ENCODE measurements at regions not wholly inside any gene's neighbourhood (a gene's known extent, or its start where the extent isn't known, plus 50 kb on each side); places are given as distances from the start of the nearest gene placed in this dataset.

DNA sequence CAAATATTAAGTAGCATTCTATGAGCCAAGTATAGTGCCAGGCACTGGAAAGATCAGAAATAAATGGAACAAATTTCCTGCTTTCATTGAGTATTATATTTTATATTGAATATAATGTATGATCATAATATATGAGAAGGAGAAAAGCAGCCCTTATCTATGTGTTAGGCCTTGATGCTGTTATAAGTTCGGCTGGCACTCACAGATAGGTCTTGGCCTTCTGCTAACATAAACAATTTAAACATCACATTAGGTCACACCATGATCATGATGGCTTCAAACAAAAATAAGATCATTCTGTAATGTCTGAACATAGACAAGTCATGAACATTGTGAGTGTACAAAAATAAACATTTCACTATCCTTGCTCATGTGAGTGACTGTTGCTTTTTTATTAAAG is 584.0 kb upstream of the ZNF385D start:
- ChIA-PET POLR2A (ENCODE audit: unreplicated experiment) (no interaction called here), CTCF (no interaction called here)
- H2AFZ ChIP-seq (ENCODE audit: low read length): no peak overlapping the region
- H3K9me3 ChIP-seq (ENCODE audit: low read length): no peaks in the 10 kb centered on the region
- no peak overlapping the region for H3K4me2 ChIP-seq (ENCODE audit: low read length)
- no peak for DNase-seq
- H3K4me3 ChIP-seq (ENCODE audit: low read length): no peak overlapping the region
- TF ChIP-seq EZH2phosphoT487 (IDR thresholded peaks at IDR 0.05; ENCODE audit: borderline replicate concordance, low read length) (no peak), EZH2 (IDR thresholded peaks at IDR 0.05; ENCODE audit: low read length, unreplicated experiment) (no peak), CTCF (conservative IDR thresholded peaks at IDR 0.05; ENCODE audit: low read depth, low read length) (no peak)
- BruUV-seq (replicated peaks): no TSS peak
- no peaks in the 10 kb centered on the region for H3K36me3 ChIP-seq (ENCODE audit: low read depth, low read length)
- ATAC-seq: no peak
- no peaks in the 10 kb centered on the region for H3K27me3 ChIP-seq (ENCODE audit: low read length)
- no peaks in the 10 kb centered on the region for H4K20me1 ChIP-seq (ENCODE audit: low read length)
- H3K9me2 ChIP-seq (replicated peaks; ENCODE audit: low read length): no peaks in the 10 kb centered on the region
- no peaks in the 10 kb centered on the region for H3K79me2 ChIP-seq (ENCODE audit: low read length)
- H3K9ac ChIP-seq (ENCODE audit: low read length): no peak overlapping the region
- no peak overlapping the region for H3K27ac ChIP-seq (ENCODE audit: low read length)
- no peaks in the 10 kb centered on the region for H3K4me1 ChIP-seq (ENCODE audit: insufficient read depth, low read length)
- intact Hi-C loops (cut with micrococcal nuclease): no loop called here
- H3F3A ChIP-seq (ENCODE audit: low read length, unreplicated experiment): no peaks in the 10 kb centered on the region

- H3K4me1 ChIP-seq (ENCODE audit: insufficient read depth, low read length): no peaks in the 10 kb centered on the region
- H2AFZ ChIP-seq (ENCODE audit: low read length): no peak overlapping the region
- no peaks in the 10 kb centered on the region for H3K9me2 ChIP-seq (replicated peaks; ENCODE audit: low read length)
- CTCF ChIA-PET: no interaction called here
- ATAC-seq (no peak), DNase-seq (no peak)
- POLR2A ChIA-PET (ENCODE audit: unreplicated experiment): no interaction called here
- no peaks in the 10 kb centered on the region for H3K27me3 ChIP-seq (ENCODE audit: low read length)
- intact Hi-C loops (cut with micrococcal nuclease): no loop called here
- no peak overlapping the region for H3K4me2 ChIP-seq (ENCODE audit: low read length)
- no peak for TF ChIP-seq CTCF (conservative IDR thresholded peaks at IDR 0.05; ENCODE audit: low read depth, low read length)
- H3K9ac ChIP-seq (ENCODE audit: low read length): no peak overlapping the region
- H3F3A ChIP-seq (ENCODE audit: low read length, unreplicated experiment): no peaks in the 10 kb centered on the region
- no peaks in the 10 kb centered on the region for H4K20me1 ChIP-seq (ENCODE audit: low read length)
- no peak overlapping the region for H3K27ac ChIP-seq (ENCODE audit: low read length)
- no peaks in the 10 kb centered on the region for H3K36me3 ChIP-seq (ENCODE audit: low read depth, low read length)
- H3K9me3 ChIP-seq (ENCODE audit: low read length): no peaks in the 10 kb centered on the region
- BruUV-seq (replicated peaks): no TSS peak
- no peaks in the 10 kb centered on the region for H3K79me2 ChIP-seq (ENCODE audit: low read length)
- H3K4me3 ChIP-seq (ENCODE audit: low read length): no peak overlapping the region
These were observed 598.3 kb upstream of the ZNF385D start for GRCh38 chr3:22349215-22349851.

GRCh38 chr3:22351806-22352205 is 600.8 kb upstream of the ZNF385D start:
- Histone ChIP-seq H3K4me2 (ENCODE audit: low read length) (no peak overlapping the region), H3F3A (ENCODE audit: low read length, unreplicated experiment) (no peaks in the 10 kb centered on the region), H3K79me2 (ENCODE audit: low read length) (no peaks in the 10 kb centered on the region), H3K36me3 (ENCODE audit: low read depth, low read length) (no peaks in the 10 kb centered on the region), H3K9me2 (replicated peaks; ENCODE audit: low read length) (no peaks in the 10 kb centered on the region), H3K9ac (ENCODE audit: low read length) (no peak overlapping the region), H3K27me3 (ENCODE audit: low read length) (no peaks in the 10 kb centered on the region), H3K4me3 (ENCODE audit: low read length) (no peak overlapping the region), H4K20me1 (ENCODE audit: low read length) (no peaks in the 10 kb centered on the region), H3K27ac (ENCODE audit: low read length) (no peak overlapping the region), H3K9me3 (ENCODE audit: low read length) (no peaks in the 10 kb centered on the region), H2AFZ (ENCODE audit: low read length) (no peak overlapping the region), H3K4me1 (ENCODE audit: insufficient read depth, low read length) (no peaks in the 10 kb centered on the region)
- ATAC-seq: no peak
- intact Hi-C loops (cut with micrococcal nuclease): no loop called here
- no TSS peak for BruUV-seq (replicated peaks)
- TF ChIP-seq EZH2 (IDR thresholded peaks at IDR 0.05; ENCODE audit: low read length, unreplicated experiment) (no peak), EZH2phosphoT487 (IDR thresholded peaks at IDR 0.05; ENCODE audit: borderline replicate concordance, low read length) (no peak), CTCF (conservative IDR thresholded peaks at IDR 0.05; ENCODE audit: low read depth, low read length) (no peak)
- ChIA-PET CTCF (no interaction called here), POLR2A (ENCODE audit: unreplicated experiment) (no interaction called here)
- DNase-seq: no peak
